Kidney epithelial cell (primary cell): ENCODE measurements at regions not wholly inside any gene's neighbourhood (a gene's known extent, or its start where the extent isn't known, plus 50 kb on each side); places are given as distances from the start of the nearest gene placed in this dataset.

Experiments used
- DNase-seq: peaks from one replicate; pipeline ENCODE4 v3.0.0-alpha.2; 2010; ENCODE audit warnings: low read depth
- H3K27me3 ChIP-seq: 2 replicates; pipeline ENCODE4 v1.6.0; 2011; ENCODE audit warnings: low read length; ENCODE audit not compliant: control insufficient read depth, insufficient read depth
- H3K36me3 ChIP-seq: 2 replicates; pipeline ENCODE4 v1.5.1; 2011; ENCODE audit warnings: low read length; ENCODE audit not compliant: control insufficient read depth, insufficient read depth
- H3K4me3 ChIP-seq: 2 replicates; pipeline ENCODE4 v1.5.1; 2011; ENCODE audit warnings: low read depth, mild to moderate bottlenecking, control low read depth, low read length
- TF ChIP-seq, protein P1 (sequence below): IDR thresholded peaks from 2 replicates; pipeline ENCODE4 v1.5.1; 2011; ENCODE audit warnings: mild to moderate bottlenecking, moderate library complexity, low read length, control low read depth, inconsistent platforms; ENCODE audit not compliant: insufficient read depth, poor library complexity, severe bottlenecking

GRCh38 chr1:118325550-118326225 is 140.7 kb upstream of the SPAG17 start:
- no peaks in the 10 kb centered on the region for H3K27me3 ChIP-seq
- TF ChIP-seq, protein P1, sequence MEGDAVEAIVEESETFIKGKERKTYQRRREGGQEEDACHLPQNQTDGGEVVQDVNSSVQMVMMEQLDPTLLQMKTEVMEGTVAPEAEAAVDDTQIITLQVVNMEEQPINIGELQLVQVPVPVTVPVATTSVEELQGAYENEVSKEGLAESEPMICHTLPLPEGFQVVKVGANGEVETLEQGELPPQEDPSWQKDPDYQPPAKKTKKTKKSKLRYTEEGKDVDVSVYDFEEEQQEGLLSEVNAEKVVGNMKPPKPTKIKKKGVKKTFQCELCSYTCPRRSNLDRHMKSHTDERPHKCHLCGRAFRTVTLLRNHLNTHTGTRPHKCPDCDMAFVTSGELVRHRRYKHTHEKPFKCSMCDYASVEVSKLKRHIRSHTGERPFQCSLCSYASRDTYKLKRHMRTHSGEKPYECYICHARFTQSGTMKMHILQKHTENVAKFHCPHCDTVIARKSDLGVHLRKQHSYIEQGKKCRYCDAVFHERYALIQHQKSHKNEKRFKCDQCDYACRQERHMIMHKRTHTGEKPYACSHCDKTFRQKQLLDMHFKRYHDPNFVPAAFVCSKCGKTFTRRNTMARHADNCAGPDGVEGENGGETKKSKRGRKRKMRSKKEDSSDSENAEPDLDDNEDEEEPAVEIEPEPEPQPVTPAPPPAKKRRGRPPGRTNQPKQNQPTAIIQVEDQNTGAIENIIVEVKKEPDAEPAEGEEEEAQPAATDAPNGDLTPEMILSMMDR = no peak
- no peak overlapping the region for H3K4me3 ChIP-seq
- H3K36me3 ChIP-seq = no peaks in the 10 kb centered on the region
- no peak for DNase-seq

- Histone ChIP-seq H3K27me3 (no peaks in the 10 kb centered on the region), H3K36me3 (no peaks in the 10 kb centered on the region), H3K4me3 (no peak overlapping the region)
- TF ChIP-seq, protein P1 = no peak
- DNase-seq = no peak
Observed at GRCh38 chr1:118323246-118323645, 138.2 kb upstream of the SPAG17 start.

DNA sequence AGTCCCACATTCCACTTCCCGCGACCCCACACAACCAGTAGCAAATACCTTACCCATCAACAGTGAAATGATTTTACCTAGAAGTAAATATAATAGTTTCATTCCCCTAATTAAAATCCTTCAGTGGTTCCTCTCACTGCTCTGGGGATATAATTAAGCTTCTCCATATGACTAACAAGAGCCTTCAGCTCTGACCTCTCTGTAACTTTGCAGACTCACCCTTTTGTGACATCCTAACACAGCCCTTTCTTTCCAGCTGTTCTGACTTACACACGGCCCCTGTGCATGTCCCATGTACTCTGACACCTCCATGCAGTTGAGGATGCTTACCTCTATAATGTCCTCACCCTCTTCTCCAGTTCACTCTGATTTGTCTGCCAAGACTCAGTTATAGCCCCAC is 137.3 kb upstream of the SPAG17 start:
- no peak overlapping the region for H3K4me3 ChIP-seq
- DNase-seq = no peak
- TF ChIP-seq, protein P1 = no peak
- no peaks in the 10 kb centered on the region for H3K36me3 ChIP-seq
- no peaks in the 10 kb centered on the region for H3K27me3 ChIP-seq

- H3K27me3 ChIP-seq = no peaks in the 10 kb centered on the region
- DNase-seq = no peak
- H3K4me3 ChIP-seq = no peak overlapping the region
- H3K36me3 ChIP-seq = no peaks in the 10 kb centered on the region
- TF ChIP-seq, protein P1 = no peak
Observed at GRCh38 chr1:118321840-118322239, 136.8 kb upstream of the SPAG17 start.

DNA sequence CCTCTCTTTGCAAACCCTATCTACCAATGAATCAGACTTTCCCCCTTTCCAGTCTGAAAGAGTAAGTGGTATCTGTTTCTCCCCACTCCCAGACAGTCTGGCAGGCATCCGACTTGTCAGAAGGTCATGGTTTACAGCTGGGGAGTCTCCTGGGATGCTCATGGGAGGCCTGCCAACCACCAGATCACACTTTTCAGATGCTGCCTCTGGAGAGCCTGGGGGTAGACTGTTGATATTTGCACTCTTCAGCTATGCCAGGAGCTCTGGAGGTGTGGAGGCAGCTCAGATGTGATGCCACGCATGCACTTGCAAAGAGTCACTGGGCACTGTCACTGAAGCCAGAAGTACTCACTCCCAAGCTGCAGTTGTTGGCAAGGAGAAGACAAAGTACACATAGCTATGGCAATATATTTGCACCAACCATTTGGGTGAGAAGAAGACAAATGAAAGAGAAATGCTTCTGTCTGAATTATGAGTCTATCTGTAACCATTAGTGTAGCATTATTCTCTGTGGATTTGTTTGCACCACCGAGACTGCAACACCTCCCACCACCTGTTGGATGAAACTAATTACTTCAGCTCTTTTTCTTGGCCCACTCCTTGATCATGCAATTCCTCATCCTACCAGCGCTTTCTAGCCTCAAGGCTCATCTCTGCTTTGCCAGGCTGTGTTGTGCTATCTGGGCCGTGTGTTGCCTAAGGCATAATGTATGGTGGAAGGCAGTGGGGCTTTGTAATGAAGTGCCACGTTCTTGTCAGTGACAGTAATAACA is 133.0 kb upstream of the SPAG17 start:
- no peak for DNase-seq
- Histone ChIP-seq H3K36me3 (no peaks in the 10 kb centered on the region), H3K4me3 (no peak overlapping the region), H3K27me3 (no peaks in the 10 kb centered on the region)
- TF ChIP-seq, protein P1 = no peak
